NCI-H146 treated with DMSO at 0.1 percent for 48 hours (cell line): ENCODE measurements at regions not wholly inside any gene's neighbourhood (a gene's known extent, or its start where the extent isn't known, plus 50 kb on each side); places are given as distances from the start of the nearest gene placed in this dataset.

Experiments used
- DNase-seq: peaks from one replicate; lab custom pipeline; 2025; ENCODE audit not compliant: unreplicated experiment; lab: John Stamatoyannopoulos, UW

GRCh38 chr12:124388038-124388671, 93.3 kb downstream of the RFLNA start:
- DNase-seq = no peak

GRCh38 chr12:124387528-124387911, 92.6 kb downstream of the RFLNA start:
- no peak for DNase-seq

- no peak for DNase-seq
These were observed 92.0 kb downstream of the RFLNA start for GRCh38 chr12:124386661-124387527.

- DNase-seq = no peak
These were observed 91.2 kb downstream of the RFLNA start for GRCh38 chr12:124386059-124386458.

GRCh38 chr12:124385219-124385969, 90.5 kb downstream of the RFLNA start:
- no peak for DNase-seq

- no peak for DNase-seq
These were observed 89.5 kb downstream of the RFLNA start for GRCh38 chr12:124384299-124384894.

GRCh38 chr12:124383028-124383427, 88.1 kb downstream of the RFLNA start:
- DNase-seq = no peak

- DNase-seq = no peak
These were observed 86.8 kb downstream of the RFLNA start for GRCh38 chr12:124381456-124382296.

GRCh38 chr12:124380796-124381455, 86.0 kb downstream of the RFLNA start:
- no peak for DNase-seq

- DNase-seq = no peak
These were observed 85.3 kb downstream of the RFLNA start for GRCh38 chr12:124379938-124380754.

GRCh38 chr12:124379379-124379937, 84.6 kb downstream of the RFLNA start:
- DNase-seq = no peak

- no peak for DNase-seq
These were observed 84.0 kb downstream of the RFLNA start for GRCh38 chr12:124378926-124379325.

- DNase-seq = no peak
These were observed 83.2 kb downstream of the RFLNA start for GRCh38 chr12:124377981-124378509.

GRCh38 chr12:124376435-124376834, 81.5 kb downstream of the RFLNA start:
- DNase-seq = no peak

- DNase-seq = no peak
These were observed 80.9 kb downstream of the RFLNA start for GRCh38 chr12:124375789-124376175.

GRCh38 chr12:124375141-124375788, 80.4 kb downstream of the RFLNA start:
- no peak for DNase-seq

- no peak for DNase-seq
These were observed 79.7 kb downstream of the RFLNA start for GRCh38 chr12:124374567-124374966.

GRCh38 chr12:124374147-124374546, 79.3 kb downstream of the RFLNA start:
- DNase-seq = no peak
